GM12801 (cell line): ENCODE measurements at regions not wholly inside any gene's neighbourhood (a gene's known extent, or its start where the extent isn't known, plus 50 kb on each side); places are given as distances from the start of the nearest gene placed in this dataset.

Source experiments
- CTCF ChIP-seq: IDR thresholded peaks from one replicate; pipeline ENCODE4 v1.5.1; 2011; ENCODE audit warnings: control low read depth; ENCODE audit not compliant: insufficient read length; ENCODE audit errors: extremely low read depth

DNA sequence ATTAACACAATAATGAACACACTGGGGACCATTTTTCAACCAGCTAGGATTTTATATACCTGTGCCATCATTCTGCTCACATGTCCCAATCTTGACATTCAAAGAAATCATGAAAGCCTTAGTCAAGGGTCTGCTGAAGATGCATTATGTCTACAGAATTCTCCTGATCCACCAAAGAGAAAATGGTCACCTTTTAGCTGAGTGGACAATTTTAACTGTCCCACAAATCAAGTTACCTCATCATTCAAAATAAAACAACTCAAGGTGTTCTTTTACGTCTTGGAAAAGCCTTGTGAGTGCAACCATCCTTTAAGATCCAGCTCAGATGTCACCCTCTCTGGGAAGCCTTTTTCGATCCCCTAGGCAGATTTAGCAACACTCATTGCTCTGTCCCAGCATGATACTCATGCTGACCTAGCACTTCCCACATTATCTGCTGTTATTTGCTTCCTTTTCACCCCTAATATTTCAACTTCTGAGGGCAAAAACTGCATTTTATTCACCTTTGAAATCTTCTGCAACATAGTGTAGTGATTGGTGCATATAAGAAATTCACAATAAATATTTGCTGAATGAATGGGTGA is 80.1 kb downstream of the LMO4 start:
- no peak for TF ChIP-seq CTCF

DNA sequence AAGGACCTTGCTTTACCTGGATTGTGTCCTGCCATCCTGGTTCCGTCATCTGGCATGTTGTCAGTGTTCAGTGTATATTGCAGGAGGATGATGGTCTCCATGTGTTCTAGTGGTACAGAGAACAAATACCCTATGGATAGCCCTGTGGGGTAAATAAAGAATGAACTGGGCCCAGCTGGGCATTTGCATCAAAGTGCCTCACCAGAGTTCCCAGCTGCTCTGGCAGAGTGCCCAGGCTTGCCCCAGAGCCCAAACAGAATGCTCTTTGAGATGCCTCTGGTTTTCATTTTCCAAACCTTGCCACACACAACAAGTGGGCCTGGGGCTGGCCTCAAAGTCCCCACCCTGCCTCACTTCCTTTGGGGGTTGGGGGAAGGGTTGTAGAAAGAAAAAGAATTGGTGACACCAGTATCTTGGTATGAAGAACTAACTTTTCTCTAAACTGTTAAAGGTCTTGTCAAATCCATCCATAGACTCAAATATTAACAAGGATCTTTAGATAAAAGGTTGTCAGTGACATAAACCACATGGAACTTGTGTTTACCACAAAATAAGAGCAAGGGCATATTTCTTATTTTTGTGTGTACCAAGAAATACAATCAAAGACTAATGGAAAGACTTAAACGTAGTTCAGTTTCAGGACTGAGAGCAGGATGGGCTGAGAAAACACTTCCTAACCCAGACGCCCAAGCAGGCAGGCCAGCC is 82.2 kb downstream of the LMO4 start:
- no peak for TF ChIP-seq CTCF

DNA sequence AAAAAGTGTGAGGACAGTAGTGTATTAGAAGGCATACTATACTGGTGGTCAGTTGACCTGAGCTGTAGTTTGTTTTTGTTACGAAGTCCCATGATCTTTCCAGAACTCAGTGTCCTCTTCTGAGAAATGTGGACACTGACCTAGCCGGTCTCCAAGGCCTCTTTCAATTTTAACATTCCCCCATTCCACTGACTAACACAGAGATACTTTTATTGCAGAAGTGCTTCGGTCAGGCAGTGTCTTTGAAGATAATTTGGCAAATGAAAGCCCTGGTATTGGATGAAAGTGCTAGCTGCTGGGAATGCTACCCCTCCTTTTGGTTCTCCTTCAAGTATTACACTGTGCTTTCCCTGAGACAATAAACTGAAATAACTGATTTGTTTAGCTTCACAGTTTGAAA is 89.4 kb downstream of the LMO4 start:
- TF ChIP-seq CTCF, result no peak

DNA sequence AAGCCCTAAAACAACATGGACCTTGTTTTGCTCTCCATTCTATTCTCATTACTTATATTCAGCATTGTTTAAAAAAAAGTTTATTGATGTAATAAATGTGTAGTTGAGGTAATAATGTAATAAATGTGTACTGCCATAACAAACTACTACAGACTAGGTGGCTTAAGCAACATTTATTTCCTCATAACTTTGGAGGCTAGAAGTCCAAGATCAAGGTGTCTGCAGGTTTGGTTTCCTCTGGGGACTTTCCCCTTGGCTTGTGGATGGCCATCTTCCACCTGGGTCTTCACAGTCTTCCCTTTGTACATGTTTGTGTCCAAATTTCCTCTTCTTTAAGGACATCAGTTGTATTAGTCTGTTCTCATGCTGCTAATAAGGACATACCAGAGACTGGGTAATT is 93.1 kb downstream of the LMO4 start:
- no peak for TF ChIP-seq CTCF

GRCh38 chr1:87424541-87424940 is 95.9 kb downstream of the LMO4 start:
- TF ChIP-seq CTCF, result no peak

GRCh38 chr1:87426463-87427249 is 98.0 kb downstream of the LMO4 start:
- no peak for TF ChIP-seq CTCF

GRCh38 chr1:87428367-87428766 is 99.7 kb downstream of the LMO4 start:
- no peak for TF ChIP-seq CTCF
